ENCODE measurements at regions not wholly inside any gene's neighbourhood (a gene's known extent, or its start where the extent isn't known, plus 50 kb on each side); places are given as distances from the start of the nearest gene placed in this dataset.

DNA sequence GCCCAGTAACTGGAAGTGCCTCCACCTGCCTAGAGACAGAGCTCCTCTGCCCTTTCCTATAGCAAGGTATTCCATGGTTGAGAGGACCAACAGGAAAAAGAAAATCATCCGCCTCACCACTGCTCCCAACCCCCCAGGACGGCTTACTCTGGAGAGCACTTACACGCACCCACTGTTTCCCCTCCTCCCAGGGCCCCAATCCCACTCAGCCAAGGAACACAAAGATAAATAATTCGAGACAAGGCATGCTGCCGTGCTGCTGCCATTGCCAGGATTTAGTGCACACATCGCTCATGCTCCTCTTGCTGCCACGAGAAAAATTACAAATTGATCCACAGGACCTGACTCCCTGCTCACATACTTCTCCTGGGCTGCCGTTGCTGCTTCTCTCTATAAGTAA lies 516.6 kb downstream of the BUD13 start:
- DNase-seq (no peak), ATAC-seq (no peak)
- Histone ChIP-seq H3K27ac (no peak overlapping the region), H3K36me3 (no peaks in the 10 kb centered on the region), H3K27me3 (peaks cover 0 to 10% (median 0%) of the 10 kb centered on the region in 3 donors), H3K9me3 (no peaks in the 10 kb centered on the region), H3K4me3 (no peak overlapping the region), H3K4me1 (no peaks in the 10 kb centered on the region)
- intact Hi-C loops (cut with DNase I; ENCODE audit: low total_unique reads) (no loop called here), in situ Hi-C loops (cut with MboI; ENCODE audit: low sequenced_read_pairs in 4 of 4) (loop anchor here in 1 of 4 donors (25.0 kb wide), 1 partner anchor 919 kb away; no protein-coding TSS in a partner anchor)
- no peak for TF ChIP-seq POLR2A (IDR thresholded peaks at IDR 0.05)
- TF ChIP-seq, protein P1, sequence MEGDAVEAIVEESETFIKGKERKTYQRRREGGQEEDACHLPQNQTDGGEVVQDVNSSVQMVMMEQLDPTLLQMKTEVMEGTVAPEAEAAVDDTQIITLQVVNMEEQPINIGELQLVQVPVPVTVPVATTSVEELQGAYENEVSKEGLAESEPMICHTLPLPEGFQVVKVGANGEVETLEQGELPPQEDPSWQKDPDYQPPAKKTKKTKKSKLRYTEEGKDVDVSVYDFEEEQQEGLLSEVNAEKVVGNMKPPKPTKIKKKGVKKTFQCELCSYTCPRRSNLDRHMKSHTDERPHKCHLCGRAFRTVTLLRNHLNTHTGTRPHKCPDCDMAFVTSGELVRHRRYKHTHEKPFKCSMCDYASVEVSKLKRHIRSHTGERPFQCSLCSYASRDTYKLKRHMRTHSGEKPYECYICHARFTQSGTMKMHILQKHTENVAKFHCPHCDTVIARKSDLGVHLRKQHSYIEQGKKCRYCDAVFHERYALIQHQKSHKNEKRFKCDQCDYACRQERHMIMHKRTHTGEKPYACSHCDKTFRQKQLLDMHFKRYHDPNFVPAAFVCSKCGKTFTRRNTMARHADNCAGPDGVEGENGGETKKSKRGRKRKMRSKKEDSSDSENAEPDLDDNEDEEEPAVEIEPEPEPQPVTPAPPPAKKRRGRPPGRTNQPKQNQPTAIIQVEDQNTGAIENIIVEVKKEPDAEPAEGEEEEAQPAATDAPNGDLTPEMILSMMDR (IDR thresholded peaks at IDR 0.05 in 4 of 5, conservative IDR thresholded peaks at IDR 0.05 in 1 of 5): no peak

DNA sequence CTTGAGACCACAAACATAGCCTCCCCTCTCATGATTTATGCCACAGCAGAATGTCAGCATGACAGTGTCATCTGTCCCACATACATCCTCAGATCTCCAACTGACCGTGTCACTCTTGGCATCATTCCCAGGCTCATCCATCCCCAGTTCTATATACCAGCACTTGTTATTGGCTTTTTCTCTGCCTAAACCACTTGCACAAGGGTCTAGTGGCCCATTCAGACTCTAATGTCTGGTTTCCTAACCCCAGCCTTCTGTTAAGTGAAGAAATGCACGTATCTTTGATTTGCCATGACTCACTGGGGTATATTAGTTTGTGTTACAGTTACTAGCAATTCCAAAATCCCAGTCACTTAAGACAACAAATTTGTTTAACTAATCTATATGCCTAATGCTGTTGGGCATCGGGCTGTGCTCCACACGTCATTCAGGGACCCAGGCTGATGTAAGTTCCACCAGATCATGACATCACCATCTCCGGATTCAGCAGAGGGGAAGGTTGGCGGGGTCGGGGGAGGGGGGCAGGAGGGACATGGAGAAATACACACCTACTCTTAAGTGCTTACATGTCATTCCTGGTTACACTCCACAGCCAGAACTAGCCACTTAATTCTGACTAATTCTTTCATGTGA lies 517.4 kb downstream of the BUD13 start:
- Histone ChIP-seq H3K4me3 (no peak overlapping the region), H3K36me3 (no peaks in the 10 kb centered on the region), H3K4me1 (no peaks in the 10 kb centered on the region), H3K27ac (no peak overlapping the region), H3K9me3 (no peaks in the 10 kb centered on the region), H3K27me3 (peaks cover 0 to 7% (median 0%) of the 10 kb centered on the region in 3 donors)
- DNase-seq: no peak
- in situ Hi-C loops (cut with MboI; ENCODE audit: low sequenced_read_pairs in 4 of 4) (loop anchor here in 1 of 4 donors (25.0 kb wide), 1 partner anchor 918 kb away; no protein-coding TSS in a partner anchor), intact Hi-C loops (cut with DNase I; ENCODE audit: low total_unique reads) (no loop called here)
- TF ChIP-seq POLR2A (IDR thresholded peaks at IDR 0.05): no peak
- TF ChIP-seq, protein P1 (IDR thresholded peaks at IDR 0.05 in 4 of 5, conservative IDR thresholded peaks at IDR 0.05 in 1 of 5): no peak
- ATAC-seq: no peak

DNA sequence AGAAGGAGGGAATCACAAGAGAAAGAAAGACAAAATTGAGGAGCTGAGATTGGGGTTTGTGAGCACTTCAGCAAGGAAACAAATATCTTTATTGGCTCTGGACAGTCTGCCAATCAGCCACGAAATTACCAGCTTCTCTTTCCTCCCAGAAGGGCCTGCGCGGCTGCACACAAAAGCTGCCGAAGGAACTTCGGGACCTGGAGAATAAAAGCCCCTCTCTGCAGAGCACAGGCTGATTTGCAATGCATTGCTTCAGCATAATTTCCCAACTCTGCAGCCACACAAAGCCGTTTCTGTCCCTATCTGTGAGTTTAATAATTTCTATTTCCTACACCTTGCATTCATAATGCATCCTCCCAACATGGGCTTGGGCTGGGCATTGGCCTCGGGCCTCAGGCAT lies 522.6 kb downstream of the BUD13 start:
- ATAC-seq (no peak), DNase-seq (no peak)
- Histone ChIP-seq H3K4me1 (no peaks in the 10 kb centered on the region), H3K4me3 (no peak overlapping the region), H3K27ac (no peak overlapping the region), H3K9me3 (no peaks in the 10 kb centered on the region), H3K27me3 (peaks cover 0 to 2% (median 0%) of the 10 kb centered on the region in 3 donors), H3K36me3 (no peaks in the 10 kb centered on the region)
- TF ChIP-seq, protein P1 (IDR thresholded peaks at IDR 0.05 in 4 of 5, conservative IDR thresholded peaks at IDR 0.05 in 1 of 5): no peak
- no peak for TF ChIP-seq POLR2A (IDR thresholded peaks at IDR 0.05)
- in situ Hi-C loops (cut with MboI; ENCODE audit: low sequenced_read_pairs in 4 of 4): loop anchor here in 1 of 4 donors (25.0 kb wide), 1 partner anchor 913 kb away; no protein-coding TSS in a partner anchor
- intact Hi-C loops (cut with DNase I; ENCODE audit: low total_unique reads): no loop called here

DNA sequence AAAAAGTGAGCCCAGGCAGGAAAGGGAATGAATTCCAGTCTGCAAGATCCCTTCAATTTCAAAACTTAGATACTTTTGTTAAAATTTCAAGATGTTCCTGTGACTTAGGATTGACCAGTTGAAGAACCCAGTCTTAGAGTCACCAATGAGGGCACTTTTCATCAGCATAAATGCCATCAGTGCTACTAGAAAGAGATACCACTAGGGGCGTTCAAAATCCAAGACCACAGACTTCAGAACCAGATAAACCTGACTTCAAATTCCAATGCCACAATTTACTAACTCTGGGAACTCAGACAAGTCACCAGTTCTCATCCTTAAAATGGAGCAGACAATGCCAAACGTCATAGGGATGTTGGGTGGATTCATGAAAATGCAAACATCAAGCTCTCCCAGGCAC lies 523.2 kb downstream of the BUD13 start:
- no peaks in the 10 kb centered on the region for H3K9me3 ChIP-seq
- in situ Hi-C loops (cut with MboI; ENCODE audit: low sequenced_read_pairs in 4 of 4): no loop called here
- no peaks in the 10 kb centered on the region for H3K4me1 ChIP-seq
- TF ChIP-seq POLR2A (IDR thresholded peaks at IDR 0.05): no peak
- TF ChIP-seq, protein P1 (IDR thresholded peaks at IDR 0.05 in 4 of 5, conservative IDR thresholded peaks at IDR 0.05 in 1 of 5): no peak
- H3K4me3 ChIP-seq: no peak overlapping the region
- intact Hi-C loops (cut with DNase I; ENCODE audit: low total_unique reads): no loop called here
- no peak overlapping the region for H3K27ac ChIP-seq
- DNase-seq (no peak), ATAC-seq (no peak)
- H3K27me3 ChIP-seq: peaks cover 0 to 2% (median 0%) of the 10 kb centered on the region in 3 donors
- no peaks in the 10 kb centered on the region for H3K36me3 ChIP-seq

All from gastrocnemius medialis (tissue), 4 donors.